Stomach (tissue), 8 donors: ENCODE measurements at regions not wholly inside any gene's neighbourhood (a gene's known extent, or its start where the extent isn't known, plus 50 kb on each side); places are given as distances from the start of the nearest gene placed in this dataset.

Source experiments
- DNase-seq, 2 donors: peaks; one replicate each; pipeline versions ENCODE4 v3.0.0 to v3.0.0-alpha.2; 2013 to 2019
- H3K27ac ChIP-seq, 5 donors: fragments of 200-600 bp in 4 of 5; sonication (generic) in 4 of 5; one replicate each; pipeline ENCODE4 v1.5.1; 2013 to 2019; ENCODE audit warnings: mild to moderate bottlenecking in 1 of 5, moderate library complexity in 1 of 5
- H3K27me3 ChIP-seq, 3 donors: fragments of 200-600 bp; sonication (generic); one replicate each; pipeline ENCODE4 v1.5.1; 2017 to 2019; ENCODE audit warnings: mixed run types in 1 of 3
- H3K36me3 ChIP-seq, 4 donors: fragments of 200-600 bp; sonication (generic); 1 replicate in 3 of 4; 2 replicates in 1 of 4; pipeline ENCODE4 v1.5.1; 2016 to 2019
- H3K4me1 ChIP-seq, 4 donors: fragments of 200-600 bp; sonication (generic); one replicate each; pipeline ENCODE4 v1.5.1; 2016 to 2019
- H3K4me3 ChIP-seq, 4 donors: fragments of 200-600 bp; sonication (generic) in 3 of 4; one replicate each; pipeline ENCODE4 v1.5.1; 2016 to 2019; ENCODE audit warnings: mild to moderate bottlenecking in 1 of 4
- H3K9me3 ChIP-seq, 4 donors: fragments of 200-600 bp; sonication (generic); one replicate each; pipeline ENCODE4 v1.5.1; 2016 to 2019
- EP300 ChIP-seq: sonication (generic); formaldehyde crosslinking; IDR thresholded peaks from one replicate; pipeline ENCODE4 v1.6.1; 2017; ENCODE audit warnings: antibody characterized with exemption
- POLR2A ChIP-seq, 4 donors: fragments of 450-650 bp; IDR thresholded peaks; one replicate each; pipeline ENCODE4 v1.6.1; 2016; ENCODE audit warnings: antibody characterized with exemption in 4 of 4, control low read depth in 2 of 4, mild to moderate bottlenecking in 1 of 4, moderate library complexity in 1 of 4
- POLR2AphosphoS5 ChIP-seq, 3 donors: sonication (generic); formaldehyde crosslinking; IDR thresholded peaks; one replicate each; pipeline ENCODE4 v1.6.1; 2016; ENCODE audit warnings: antibody characterized with exemption in 3 of 3
- WGBS, 5 donors: extraction: QIAGEN DNeasy Blood & Tissue Kit in 3 of 5; methylation state at CpG; one replicate each; pipeline versions ENCODE4 v1.1.5 to v1.1.7; 2013 to 2018; 5-methylcytosine and 5-hydroxymethylcytosine counted together
- intact Hi-C: fragments of 100-400 bp; cut with DNase I; formaldehyde crosslinking; loops from one replicate; pipeline ENCODE4 v1.15.1; 2023; ENCODE audit warnings: low total_unique reads
- TF ChIP-seq, protein P1 (sequence below), 7 experiments: fragments of 450-650 bp in 4 of 7; fragments of 200-600 bp in 3 of 7; sonication (generic) in 3 of 7; IDR thresholded peaks; one replicate each; pipeline ENCODE4 v1.5.1; 2016 to 2019; ENCODE audit warnings: antibody characterized with exemption in 7 of 7, control low read depth in 2 of 7, mild to moderate bottlenecking in 1 of 7
- donor health status: healthy with polysubstance abuse.
- donor health status: Bipolar disorder and iron deficiency.
- donor health status: healthy.

DNA sequence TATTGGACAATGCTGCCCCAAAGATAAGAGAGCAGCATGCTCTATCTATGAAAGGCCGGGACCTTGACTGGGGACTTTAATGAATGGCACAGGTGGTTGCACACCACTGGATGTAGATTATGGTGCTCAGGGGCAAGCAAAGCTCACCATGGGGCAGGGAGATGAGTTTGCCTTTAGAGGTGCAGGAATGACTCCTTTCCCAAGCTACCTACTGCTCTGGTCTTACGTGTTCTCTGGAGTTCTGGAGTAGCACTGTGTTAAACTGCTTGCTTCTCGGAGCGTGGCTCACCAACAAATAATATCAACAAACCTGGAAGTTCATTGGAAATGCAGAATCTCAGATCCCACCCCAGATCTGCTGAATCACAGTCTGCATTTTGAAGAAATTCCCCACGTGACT, 445.3 kb downstream of the RPS24 start:
- no peak for DNase-seq
- Histone ChIP-seq H3K9me3 (no peaks in the 10 kb centered on the region), H3K4me1 (no peaks in the 10 kb centered on the region), H3K4me3 (no peak overlapping the region), H3K36me3 (no peaks in the 10 kb centered on the region), H3K27me3 (no peaks in the 10 kb centered on the region), H3K27ac (no peak overlapping the region)
- TF ChIP-seq POLR2A (IDR thresholded peaks at IDR 0.05) (no peak), POLR2AphosphoS5 (IDR thresholded peaks at IDR 0.05) (no peak), EP300 (no peak)
- TF ChIP-seq, protein P1, sequence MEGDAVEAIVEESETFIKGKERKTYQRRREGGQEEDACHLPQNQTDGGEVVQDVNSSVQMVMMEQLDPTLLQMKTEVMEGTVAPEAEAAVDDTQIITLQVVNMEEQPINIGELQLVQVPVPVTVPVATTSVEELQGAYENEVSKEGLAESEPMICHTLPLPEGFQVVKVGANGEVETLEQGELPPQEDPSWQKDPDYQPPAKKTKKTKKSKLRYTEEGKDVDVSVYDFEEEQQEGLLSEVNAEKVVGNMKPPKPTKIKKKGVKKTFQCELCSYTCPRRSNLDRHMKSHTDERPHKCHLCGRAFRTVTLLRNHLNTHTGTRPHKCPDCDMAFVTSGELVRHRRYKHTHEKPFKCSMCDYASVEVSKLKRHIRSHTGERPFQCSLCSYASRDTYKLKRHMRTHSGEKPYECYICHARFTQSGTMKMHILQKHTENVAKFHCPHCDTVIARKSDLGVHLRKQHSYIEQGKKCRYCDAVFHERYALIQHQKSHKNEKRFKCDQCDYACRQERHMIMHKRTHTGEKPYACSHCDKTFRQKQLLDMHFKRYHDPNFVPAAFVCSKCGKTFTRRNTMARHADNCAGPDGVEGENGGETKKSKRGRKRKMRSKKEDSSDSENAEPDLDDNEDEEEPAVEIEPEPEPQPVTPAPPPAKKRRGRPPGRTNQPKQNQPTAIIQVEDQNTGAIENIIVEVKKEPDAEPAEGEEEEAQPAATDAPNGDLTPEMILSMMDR (IDR thresholded peaks at IDR 0.05) = no peak
- intact Hi-C loops = no loop called here
- WGBS, 5 donors = 89 to 97% (median 90%) methylated on average over 5 of the region's 5 CpGs

DNA sequence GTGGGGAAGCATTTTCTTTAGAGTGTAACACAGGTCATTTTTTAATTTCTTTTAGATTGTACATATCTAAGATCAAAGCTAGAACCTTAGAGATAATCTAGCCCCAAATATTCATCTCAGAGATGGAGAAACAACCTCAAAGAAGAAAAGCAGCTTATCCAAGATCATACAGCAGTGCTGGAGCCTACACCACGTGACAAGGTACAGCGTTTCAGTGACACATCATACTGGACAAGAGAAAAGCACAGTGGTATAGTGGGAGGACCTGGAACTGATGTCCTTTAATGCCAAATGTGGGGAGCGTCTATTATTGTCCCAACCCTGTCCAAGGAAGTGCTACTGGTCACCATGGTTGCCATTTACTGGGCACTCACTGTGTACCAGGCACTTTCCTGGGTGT, 445.8 kb downstream of the RPS24 start:
- TF ChIP-seq POLR2A (IDR thresholded peaks at IDR 0.05) (no peak), POLR2AphosphoS5 (IDR thresholded peaks at IDR 0.05) (no peak), EP300 (no peak)
- TF ChIP-seq, protein P1 (IDR thresholded peaks at IDR 0.05) = no peak
- WGBS, 5 donors = 81 to 88% (median 85%) methylated on average over 3 of the region's 3 CpGs
- H3K36me3 ChIP-seq = no peaks in the 10 kb centered on the region

GRCh38 chr10:78481842-78482241, 448.2 kb downstream of the RPS24 start:
- TF ChIP-seq POLR2A (IDR thresholded peaks at IDR 0.05) (no peak), POLR2AphosphoS5 (IDR thresholded peaks at IDR 0.05) (no peak), EP300 (no peak)
- TF ChIP-seq, protein P1 (IDR thresholded peaks at IDR 0.05) = no peak
- DNase-seq = no peak
- intact Hi-C loops = no loop called here
- Histone ChIP-seq H3K9me3 (no peaks in the 10 kb centered on the region), H3K4me1 (no peaks in the 10 kb centered on the region), H3K36me3 (no peaks in the 10 kb centered on the region), H3K4me3 (no peak overlapping the region), H3K27ac (no peak overlapping the region), H3K27me3 (no peaks in the 10 kb centered on the region)
- WGBS, 5 donors = 75 to 83% (median 80%) methylated on average over 3 of the region's 3 CpGs

More for the DNA sequence above, 445.8 kb downstream of the RPS24 start:
- intact Hi-C loops = no loop called here
- no peak for DNase-seq
- Histone ChIP-seq H3K4me1 (no peaks in the 10 kb centered on the region), H3K27me3 (no peaks in the 10 kb centered on the region), H3K4me3 (no peak overlapping the region), H3K27ac (no peak overlapping the region), H3K9me3 (no peaks in the 10 kb centered on the region)

DNA sequence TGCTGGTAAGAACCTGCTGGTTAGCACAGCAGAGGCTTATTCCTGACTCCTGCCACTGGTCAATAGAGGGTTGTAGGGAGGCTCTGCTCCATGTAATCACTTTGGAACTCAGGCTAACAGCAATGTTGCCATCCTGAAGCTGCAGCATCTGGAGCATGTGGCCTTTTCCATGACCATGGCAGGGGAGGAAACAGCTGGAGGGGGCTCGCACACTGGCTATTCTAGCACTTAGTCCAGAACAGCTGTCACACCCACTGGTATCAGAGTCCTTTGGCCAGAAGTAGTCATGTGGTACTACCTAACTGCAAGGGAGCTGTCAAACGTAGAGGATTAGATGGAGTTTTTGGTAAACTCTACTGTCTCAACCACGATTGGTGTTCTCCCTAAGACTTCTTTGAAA, 450.0 kb downstream of the RPS24 start:
- Histone ChIP-seq H3K4me1 (no peaks in the 10 kb centered on the region), H3K27ac (no peak overlapping the region), H3K27me3 (no peaks in the 10 kb centered on the region), H3K36me3 (no peaks in the 10 kb centered on the region), H3K4me3 (no peak overlapping the region), H3K9me3 (no peaks in the 10 kb centered on the region)
- DNase-seq = no peak
- TF ChIP-seq POLR2A (IDR thresholded peaks at IDR 0.05) (no peak), EP300 (no peak), POLR2AphosphoS5 (IDR thresholded peaks at IDR 0.05) (no peak)
- TF ChIP-seq, protein P1 (IDR thresholded peaks at IDR 0.05) = no peak
- intact Hi-C loops = no loop called here
- 55 to 81% (median 76%) methylated on average over 3 of the region's 3 CpGs for WGBS, 5 donors
